H9 (cell line): ENCODE measurements at regions not wholly inside any gene's neighbourhood (a gene's known extent, or its start where the extent isn't known, plus 50 kb on each side); places are given as distances from the start of the nearest gene placed in this dataset.

ENCODE experiments used
- DNase-seq: peaks from one replicate; pipeline ENCODE4 v3.0.0-alpha.2; 2017
- H2AFZ ChIP-seq: one replicate; pipeline ENCODE4 v1.6.1; 2013; ENCODE audit warnings: mild to moderate bottlenecking, low read length, control low read depth, moderate library complexity
- H2AK5ac ChIP-seq: 2 replicates; pipeline ENCODE4 v1.6.1; 2013; ENCODE audit warnings: low read length, control low read depth, mixed read lengths; ENCODE audit not compliant: insufficient read length
- H2BK120ac ChIP-seq: one replicate; pipeline ENCODE4 v1.6.1; 2013; ENCODE audit warnings: low read depth, mild to moderate bottlenecking, low read length, control low read depth, inconsistent platforms; ENCODE audit not compliant: poor library complexity, severe bottlenecking
- H2BK12ac ChIP-seq: 2 replicates; pipeline ENCODE4 v1.6.1; 2013; ENCODE audit warnings: low read length, control low read depth, mixed read lengths, low read depth; ENCODE audit not compliant: insufficient read length
- H2BK15ac ChIP-seq: 2 replicates; pipeline ENCODE4 v1.6.1; 2013; ENCODE audit warnings: low read depth, low read length, control low read depth
- H2BK20ac ChIP-seq: one replicate; pipeline ENCODE4 v1.6.1; 2013; ENCODE audit warnings: low read depth, mild to moderate bottlenecking, low read length, control low read depth, inconsistent platforms; ENCODE audit not compliant: poor library complexity, severe bottlenecking
- H2BK5ac ChIP-seq: 2 replicates; pipeline ENCODE4 v1.6.1; 2013; ENCODE audit warnings: low read length, control low read depth, mixed read lengths; ENCODE audit not compliant: insufficient read length
- H3K14ac ChIP-seq: 2 replicates; pipeline ENCODE4 v1.6.1; 2013; ENCODE audit warnings: low read length, control low read depth; ENCODE audit not compliant: insufficient read depth
- H3K18ac ChIP-seq: 2 replicates; pipeline ENCODE4 v1.6.1; 2013; ENCODE audit warnings: low read depth, mild to moderate bottlenecking, mixed read lengths, low read length, control low read depth; ENCODE audit not compliant: insufficient read length
- H3K23ac ChIP-seq: 2 replicates; pipeline ENCODE4 v1.6.1; 2013; ENCODE audit warnings: low read length, control low read depth, mixed read lengths, low read depth; ENCODE audit not compliant: insufficient read length
- H3K23me2 ChIP-seq: 2 replicates; pipeline ENCODE4 v1.6.1; 2013; ENCODE audit warnings: low read depth, mild to moderate bottlenecking, mixed read lengths, low read length, control low read depth; ENCODE audit not compliant: insufficient read length, poor library complexity, severe bottlenecking
- H3K27ac ChIP-seq: 2 replicates; pipeline ENCODE4 v1.5.1; 2013; ENCODE audit warnings: low read length, control low read depth, mixed read lengths, low read depth; ENCODE audit not compliant: insufficient read length
- H3K27me3 ChIP-seq: 2 replicates; pipeline ENCODE4 v1.6.1; 2013; ENCODE audit warnings: low read length, control low read depth, inconsistent platforms; ENCODE audit not compliant: insufficient read depth
- H3K4ac ChIP-seq: 2 replicates; pipeline ENCODE4 v1.6.1; 2013; ENCODE audit warnings: low read depth, mild to moderate bottlenecking, control low read depth, inconsistent platforms, low read length, moderate library complexity
- H3K4me1 ChIP-seq: 2 replicates; pipeline ENCODE4 v1.6.1; 2013; ENCODE audit warnings: low read length, control low read depth, inconsistent platforms; ENCODE audit not compliant: insufficient read depth
- H3K4me2 ChIP-seq: 2 replicates; pipeline ENCODE4 v1.6.1; 2013; ENCODE audit warnings: low read length, control low read depth, mixed read lengths; ENCODE audit not compliant: insufficient read length, insufficient read depth
- H3K56ac ChIP-seq: 2 replicates; pipeline ENCODE4 v1.6.1; 2013; ENCODE audit warnings: low read depth, mild to moderate bottlenecking, mixed read lengths, low read length, control low read depth; ENCODE audit not compliant: insufficient read length
- H3K79me1 ChIP-seq: 2 replicates; pipeline ENCODE4 v1.6.1; 2013; ENCODE audit warnings: low read depth, mild to moderate bottlenecking, moderate library complexity, low read length, control low read depth, inconsistent platforms; ENCODE audit not compliant: insufficient read depth, poor library complexity, severe bottlenecking
- H3K79me2 ChIP-seq: 2 replicates; pipeline ENCODE4 v1.6.1; 2013; ENCODE audit warnings: low read length, control low read depth, inconsistent platforms; ENCODE audit not compliant: insufficient read depth
- H3K9ac ChIP-seq: 2 replicates; pipeline ENCODE4 v1.6.1; 2013; ENCODE audit warnings: low read length, control low read depth, mixed read lengths; ENCODE audit not compliant: insufficient read length; ENCODE audit errors: extremely low read depth
- H3K9me3 ChIP-seq: one replicate; pipeline ENCODE4 v1.6.1; 2013; ENCODE audit warnings: low read depth, low read length, inconsistent platforms; ENCODE audit not compliant: control insufficient read depth
- H3T11ph ChIP-seq: one replicate; pipeline ENCODE4 v1.6.1; 2013; ENCODE audit warnings: mild to moderate bottlenecking, low read length, control low read depth, inconsistent platforms
- H4K20me1 ChIP-seq: one replicate; pipeline ENCODE4 v1.6.1; 2013; ENCODE audit not compliant: control insufficient read depth, insufficient read length, insufficient read depth
- H4K5ac ChIP-seq: 2 replicates; pipeline ENCODE4 v1.6.1; 2013; ENCODE audit warnings: low read depth, mild to moderate bottlenecking, mixed read lengths, low read length, control low read depth; ENCODE audit not compliant: insufficient read length
- H4K8ac ChIP-seq: replicated peaks from 2 replicates; pipeline ENCODE4 v1.6.1; 2013; ENCODE audit warnings: low read length, control low read depth, mixed read lengths, low read depth; ENCODE audit not compliant: insufficient read length
- H4K91ac ChIP-seq: 2 replicates; pipeline ENCODE4 v1.6.1; 2013; ENCODE audit warnings: low read depth, mild to moderate bottlenecking, moderate library complexity, mixed read lengths, low read length, control low read depth; ENCODE audit not compliant: insufficient read length
- H3K27ac Mint-ChIP-seq, 3 experiments: 2 replicates in 2 of 3; 3 replicates in 1 of 3; pipeline ENCODE4 v1.8.0; 2020 to 2021; ENCODE audit warnings: mixed read lengths in 3 of 3, mild to moderate bottlenecking in 1 of 3, moderate library complexity in 1 of 3
- H3K27me3 Mint-ChIP-seq: 2 replicates; pipeline ENCODE4 v1.8.0; 2021; ENCODE audit warnings: low read depth, mild to moderate bottlenecking, moderate library complexity, mixed read lengths
- H3K36me3 Mint-ChIP-seq, 3 experiments: 2 replicates in 2 of 3; 3 replicates in 1 of 3; pipeline ENCODE4 v1.8.0; 2020 to 2021; ENCODE audit warnings: low read depth in 3 of 3, mixed read lengths in 3 of 3; ENCODE audit not compliant: insufficient read depth in 1 of 3
- H3K4me1 Mint-ChIP-seq, 2 experiments: 2 replicates each; pipeline ENCODE4 v1.8.0; 2020; ENCODE audit warnings: mixed read lengths in 2 of 2
- H3K4me3 Mint-ChIP-seq, 2 experiments: 2 replicates in 1 of 2; 3 replicates in 1 of 2; pipeline ENCODE4 v1.8.0; 2020 to 2021; ENCODE audit warnings: mild to moderate bottlenecking in 2 of 2, mixed read lengths in 2 of 2, moderate library complexity in 1 of 2
- H3K9me3 Mint-ChIP-seq, 2 experiments: 2 replicates in 1 of 2; 3 replicates in 1 of 2; pipeline ENCODE4 v1.8.0; 2020; ENCODE audit warnings: mild to moderate bottlenecking in 2 of 2, mixed read lengths in 2 of 2, moderate library complexity in 1 of 2
- WGBS: extraction: QIAGEN DNeasy Blood & Tissue Kit; methylation state at CpG from one replicate; pipeline ENCODE4 v1.1.7; 2013; ENCODE audit warnings: missing lambda C conversion rate, low lambda C conversion rate, mixed read lengths; ENCODE audit not compliant: insufficient read length; ENCODE audit errors: extremely low coverage; 5-methylcytosine and 5-hydroxymethylcytosine counted together
- TF ChIP-seq, protein P1 (sequence below): fragments of 200-600 bp; sonication (generic); conservative IDR thresholded peaks from 3 replicates; pipeline ENCODE4 v1.8.0; 2021; ENCODE audit warnings: antibody characterized with exemption, mild to moderate bottlenecking

DNA sequence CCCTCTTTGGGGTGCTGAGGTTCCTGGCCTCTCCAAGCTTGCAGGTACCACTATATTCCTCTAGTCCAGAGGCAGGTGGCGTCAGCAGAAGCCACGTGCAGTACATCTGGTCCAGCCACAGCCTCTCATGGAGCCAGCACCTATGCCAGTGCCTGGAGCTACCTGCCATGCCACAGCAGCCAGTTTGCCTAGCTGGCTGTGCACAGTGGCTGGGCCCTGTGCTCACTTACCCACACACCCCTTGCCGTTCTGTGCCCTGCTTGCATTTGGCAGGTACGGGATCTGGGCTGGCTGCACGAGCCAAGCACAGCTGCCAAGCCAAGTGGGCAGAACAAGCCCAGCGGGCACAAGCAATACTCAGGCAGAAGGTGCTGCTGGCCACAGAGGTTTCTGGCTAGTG, 601.1 kb downstream of the EPHA5 start:
- Histone ChIP-seq H3K23ac (no peak overlapping the region), H3K14ac (no peak overlapping the region; the same call in 1 of the 2 replicates), H2BK120ac (no peak overlapping the region), H3K56ac (no peak overlapping the region), H3T11ph (no peak overlapping the region), H2AK5ac (no peak overlapping the region), H3K18ac (no peak overlapping the region), H2BK5ac (no peak overlapping the region), H4K20me1 (no peaks in the 10 kb centered on the region), H3K4me1 (no peaks in the 10 kb centered on the region), H4K91ac (no peak overlapping the region), H2BK12ac (no peak overlapping the region), H3K4ac (no peak overlapping the region), H3K27ac (no peak overlapping the region), H2AFZ (no peak overlapping the region), H4K5ac (no peak overlapping the region), H3K79me1 (no peaks in the 10 kb centered on the region), H2BK20ac (no peak overlapping the region), H4K8ac (no peak overlapping the region), H3K27me3 (no peaks in the 10 kb centered on the region), H3K9ac (no peak overlapping the region), H3K79me2 (no peaks in the 10 kb centered on the region), H3K4me2 (no peak overlapping the region), H3K9me3 (no peaks in the 10 kb centered on the region), H3K23me2 (no peaks in the 10 kb centered on the region), H2BK15ac (no peak overlapping the region)
- H3K4me1 Mint-ChIP-seq, result no peaks in the 10 kb centered on the region
- peaks cover 0 to 13% (median 7%) of the 10 kb centered on the region in 3 experiments; a peak in 6 of 7 replicates for H3K36me3 Mint-ChIP-seq
- no peak for DNase-seq
- H3K9me3 Mint-ChIP-seq, result peaks cover 12 to 14% of the 10 kb centered on the region in 2 experiments
- H3K4me3 Mint-ChIP-seq, result no peak overlapping the region
- H3K27ac Mint-ChIP-seq, result no peak overlapping the region
- WGBS, result no CpG with 5 or more reads among the region's 6 CpGs
- H3K27me3 Mint-ChIP-seq, result no peaks in the 10 kb centered on the region
- TF ChIP-seq, protein P1, sequence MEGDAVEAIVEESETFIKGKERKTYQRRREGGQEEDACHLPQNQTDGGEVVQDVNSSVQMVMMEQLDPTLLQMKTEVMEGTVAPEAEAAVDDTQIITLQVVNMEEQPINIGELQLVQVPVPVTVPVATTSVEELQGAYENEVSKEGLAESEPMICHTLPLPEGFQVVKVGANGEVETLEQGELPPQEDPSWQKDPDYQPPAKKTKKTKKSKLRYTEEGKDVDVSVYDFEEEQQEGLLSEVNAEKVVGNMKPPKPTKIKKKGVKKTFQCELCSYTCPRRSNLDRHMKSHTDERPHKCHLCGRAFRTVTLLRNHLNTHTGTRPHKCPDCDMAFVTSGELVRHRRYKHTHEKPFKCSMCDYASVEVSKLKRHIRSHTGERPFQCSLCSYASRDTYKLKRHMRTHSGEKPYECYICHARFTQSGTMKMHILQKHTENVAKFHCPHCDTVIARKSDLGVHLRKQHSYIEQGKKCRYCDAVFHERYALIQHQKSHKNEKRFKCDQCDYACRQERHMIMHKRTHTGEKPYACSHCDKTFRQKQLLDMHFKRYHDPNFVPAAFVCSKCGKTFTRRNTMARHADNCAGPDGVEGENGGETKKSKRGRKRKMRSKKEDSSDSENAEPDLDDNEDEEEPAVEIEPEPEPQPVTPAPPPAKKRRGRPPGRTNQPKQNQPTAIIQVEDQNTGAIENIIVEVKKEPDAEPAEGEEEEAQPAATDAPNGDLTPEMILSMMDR, result no peak
